PC-9 (cell line): ENCODE measurements at regions not wholly inside any gene's neighbourhood (a gene's known extent, or its start where the extent isn't known, plus 50 kb on each side); places are given as distances from the start of the nearest gene placed in this dataset.

Experiments
- BruUV-seq: library from RNA; stranded (reverse); fragments of 400-500 nt; replicated peaks from 2 replicates; lab custom pipeline; 2021; lab: Mats Ljungman, UMichigan
- CTCF ChIA-PET: fragments of 300-600 bp; sonication (Branson Sonifier 250); formaldehyde crosslinking; loops from one replicate; lab custom pipeline; 2022; ENCODE audit warnings: antibody characterized with exemption; lab: Charles Lee
- POLR2A ChIA-PET: fragments of 300-600 bp; sonication (Branson Sonifier 250); formaldehyde crosslinking; loops from one replicate; lab custom pipeline; 2022; ENCODE audit warnings: antibody characterized with exemption; ENCODE audit not compliant: unreplicated experiment; lab: Charles Lee
- DNase-seq, 2 experiments: peaks; one replicate each; pipeline versions ENCODE4 v3.0.0 to v3.0.0-alpha.2; 2015 to 2022; ENCODE audit warnings: mixed read lengths in 1 of 2
- H2AFZ ChIP-seq: fragments of 200-600 bp; sonication (generic); 2 replicates; pipeline ENCODE4 v1.8.1; 2017; ENCODE audit warnings: antibody characterized with exemption
- H3F3A ChIP-seq: fragments of 200-600 bp; sonication (generic); 2 replicates; pipeline ENCODE4 v1.8.1; 2017; ENCODE audit warnings: antibody characterized with exemption, mild to moderate bottlenecking, low read depth; ENCODE audit not compliant: insufficient read depth
- H3K27ac ChIP-seq: fragments of 200-600 bp; sonication (generic); 2 replicates; pipeline ENCODE4 v1.6.1; 2016; ENCODE audit warnings: mixed run types
- H3K27me3 ChIP-seq: fragments of 200-600 bp; sonication (generic); 2 replicates; pipeline ENCODE4 v1.6.1; 2016; ENCODE audit warnings: low read depth, mixed run types; ENCODE audit not compliant: insufficient read depth
- H3K36me3 ChIP-seq: fragments of 200-600 bp; sonication (generic); 2 replicates; pipeline ENCODE4 v1.6.1; 2016; ENCODE audit warnings: low read depth, mixed run types
- H3K4me1 ChIP-seq: fragments of 200-600 bp; sonication (generic); replicated peaks from 2 replicates; pipeline ENCODE4 v1.6.1; 2016; ENCODE audit warnings: mixed run types; ENCODE audit not compliant: insufficient read depth
- H3K4me2 ChIP-seq: fragments of 200-600 bp; sonication (generic); 2 replicates; pipeline ENCODE4 v1.6.1; 2017; ENCODE audit warnings: mixed run types
- H3K4me3 ChIP-seq: fragments of 200-600 bp; sonication (generic); 2 replicates; pipeline ENCODE4 v1.6.1; 2016; ENCODE audit warnings: mixed run types
- H3K79me2 ChIP-seq: fragments of 200-600 bp; sonication (generic); 2 replicates; pipeline ENCODE4 v1.6.1; 2017; ENCODE audit warnings: low read depth, mixed run types
- H3K9me2 ChIP-seq: fragments of 200-600 bp; sonication (generic); 2 replicates; pipeline ENCODE4 v1.8.1; 2017; ENCODE audit warnings: mild to moderate bottlenecking; ENCODE audit not compliant: insufficient read depth
- H3K9me3 ChIP-seq: fragments of 200-600 bp; sonication (generic); 2 replicates; pipeline ENCODE4 v1.8.1; 2016; ENCODE audit warnings: low read depth; ENCODE audit not compliant: insufficient read depth
- H4K20me1 ChIP-seq: fragments of 200-600 bp; sonication (generic); 2 replicates; pipeline ENCODE4 v1.8.1; 2017; ENCODE audit not compliant: insufficient read depth
- CTCF ChIP-seq: fragments of 200-600 bp; sonication (generic); conservative IDR thresholded peaks from 2 replicates; pipeline ENCODE4 v1.6.1; 2017; ENCODE audit warnings: mixed run types, antibody characterized with exemption, mild to moderate bottlenecking, moderate library complexity
- EZH2 ChIP-seq: fragments of 200-600 bp; sonication (generic); IDR thresholded peaks from 2 replicates; pipeline ENCODE4 v1.8.0; 2017; ENCODE audit warnings: antibody characterized with exemption, low read depth
- intact Hi-C: fragments of 100-400 bp; cut with micrococcal nuclease; formaldehyde crosslinking; loops from one replicate; pipeline ENCODE4 v1.10.0; 2022; ENCODE audit not compliant: unreplicated experiment

- H3K4me3 ChIP-seq: no peak overlapping the region
- no peak overlapping the region for H3K4me2 ChIP-seq
- ChIA-PET POLR2A (no interaction called here), CTCF (no interaction called here)
- no peak overlapping the region for H2AFZ ChIP-seq
- no peaks in the 10 kb centered on the region for H3F3A ChIP-seq
- H3K4me1 ChIP-seq: no peaks in the 10 kb centered on the region
- intact Hi-C loops: no loop called here
- H4K20me1 ChIP-seq: no peaks in the 10 kb centered on the region
- H3K27me3 ChIP-seq: no peaks in the 10 kb centered on the region
- H3K9me2 ChIP-seq: no peaks in the 10 kb centered on the region
- DNase-seq: no peak
- TF ChIP-seq EZH2 (no peak), CTCF (no peak)
- H3K27ac ChIP-seq: no peak overlapping the region
- H3K9me3 ChIP-seq: no peaks in the 10 kb centered on the region
- H3K36me3 ChIP-seq: no peaks in the 10 kb centered on the region
- no peaks in the 10 kb centered on the region for H3K79me2 ChIP-seq
- BruUV-seq: no TSS peak
Measured at GRCh38 chr5:165328846-165329245, 1823.4 kb downstream of the MAT2B start.

GRCh38 chr5:165333623-165334022, 1828.2 kb downstream of the MAT2B start:
- ChIA-PET POLR2A (no interaction called here), CTCF (no interaction called here)
- intact Hi-C loops: no loop called here
- Histone ChIP-seq H3K4me3 (no peak overlapping the region), H3K9me3 (no peaks in the 10 kb centered on the region), H3K27me3 (no peaks in the 10 kb centered on the region), H3K79me2 (no peaks in the 10 kb centered on the region), H3K9me2 (no peaks in the 10 kb centered on the region), H3F3A (no peaks in the 10 kb centered on the region), H3K4me2 (no peak overlapping the region), H2AFZ (no peak overlapping the region), H3K27ac (no peak overlapping the region), H3K36me3 (no peaks in the 10 kb centered on the region), H4K20me1 (no peaks in the 10 kb centered on the region), H3K4me1 (no peaks in the 10 kb centered on the region)
- DNase-seq: no peak
- BruUV-seq: no TSS peak
- TF ChIP-seq EZH2 (no peak), CTCF (no peak)

GRCh38 chr5:165334201-165334600, 1828.8 kb downstream of the MAT2B start:
- H3K4me3 ChIP-seq: no peak overlapping the region
- no peak overlapping the region for H3K27ac ChIP-seq
- H3K4me2 ChIP-seq: no peak overlapping the region
- no peaks in the 10 kb centered on the region for H3K4me1 ChIP-seq
- no peaks in the 10 kb centered on the region for H3K9me3 ChIP-seq
- no peaks in the 10 kb centered on the region for H3K27me3 ChIP-seq
- no peaks in the 10 kb centered on the region for H3K36me3 ChIP-seq
- POLR2A ChIA-PET: no interaction called here
- H3F3A ChIP-seq: no peaks in the 10 kb centered on the region
- CTCF ChIA-PET: no interaction called here
- no TSS peak for BruUV-seq
- intact Hi-C loops: no loop called here
- no peaks in the 10 kb centered on the region for H3K9me2 ChIP-seq
- no peaks in the 10 kb centered on the region for H4K20me1 ChIP-seq
- TF ChIP-seq EZH2 (no peak), CTCF (no peak)
- no peak overlapping the region for H2AFZ ChIP-seq
- DNase-seq: no peak
- H3K79me2 ChIP-seq: no peaks in the 10 kb centered on the region
